HCT116 (cell line): ENCODE measurements at regions not wholly inside any gene's neighbourhood (a gene's known extent, or its start where the extent isn't known, plus 50 kb on each side); places are given as distances from the start of the nearest gene placed in this dataset.

Experiments used
- ATAC-seq: fragments of 200-7000 bp; cut with Tn5 transposase; 2 replicates; pipeline ENCODE4 v1.9.1; 2020; ENCODE audit warnings: mild to moderate bottlenecking, moderate library complexity
- BruUV-seq: library from RNA; stranded (reverse); fragments of 400-500 nt; replicated peaks from 2 replicates; lab custom pipeline; 2021; lab: Mats Ljungman, UMichigan
- CTCF ChIA-PET: fragments of 300-600 bp; sonication (Branson Sonifier 250); formaldehyde crosslinking; loops from one replicate; lab custom pipeline; 2021; ENCODE audit warnings: antibody characterized with exemption; lab: Charles Lee
- POLR2A ChIA-PET: fragments of 300-600, 350-600 bp; sonication (Branson Sonifier 250); formaldehyde crosslinking; loops from one replicate; lab custom pipeline; 2021; ENCODE audit warnings: antibody characterized with exemption; lab: Charles Lee
- RAD21 ChIA-PET, 2 experiments: fragments of 300-600 bp; sonication (Branson Sonifier 250); formaldehyde crosslinking; loops; one replicate each; lab custom pipeline; 2023; ENCODE audit warnings: low total read pairs in 2 of 2; ENCODE audit not compliant: uncharacterized antibody in 2 of 2, unreplicated experiment in 2 of 2, low non-redundant PET in 1 of 2; lab: Charles Lee
- DNase-seq: peaks from one replicate; pipeline ENCODE4 v3.0.0-alpha.2; 2010; ENCODE audit warnings: low read depth, low spot score
- H2AFZ ChIP-seq: fragments of 200-600 bp; shearing (Covaris generic), sonication (generic); 2 replicates; pipeline ENCODE4 v1.6.1; 2017; ENCODE audit warnings: low read depth, mixed run types, mixed read lengths, antibody characterized with exemption, low read length; ENCODE audit not compliant: poor library complexity, severe bottlenecking
- H3K27ac ChIP-seq: 2 replicates; pipeline ENCODE4 v1.5.1; 2012; ENCODE audit warnings: low read depth, low read length
- H3K27me3 ChIP-seq: fragments of 200-600 bp; sonication (generic); 2 replicates; pipeline ENCODE4 v1.6.1; 2016; ENCODE audit warnings: mixed run types, low read length, mixed read lengths; ENCODE audit not compliant: insufficient read depth
- H3K36me3 ChIP-seq, 2 experiments: fragments of 200-500 bp in 1 of 2; fragments of 200-600 bp in 1 of 2; sonication (Bioruptor generic) in 1 of 2; sonication (generic) in 1 of 2; 2 replicates each; pipeline versions ENCODE4 v1.5.1 to v1.6.1; 2014 to 2016; ENCODE audit warnings: low read length in 2 of 2, inconsistent platforms in 1 of 2, mixed read lengths in 1 of 2, mixed run types in 1 of 2; ENCODE audit not compliant: insufficient read depth in 2 of 2, control insufficient read depth in 1 of 2
- H3K4me1 ChIP-seq, 2 experiments: fragments of 200-600 bp in 1 of 2; sonication (generic) in 1 of 2; 2 replicates each; pipeline versions ENCODE4 v1.5.1 to v1.6.1; 2012 to 2017; ENCODE audit warnings: low read length in 2 of 2, inconsistent platforms in 1 of 2, mild to moderate bottlenecking in 1 of 2, mixed read lengths in 1 of 2, mixed run types in 1 of 2, moderate library complexity in 1 of 2; ENCODE audit not compliant: insufficient read depth in 2 of 2, control insufficient read depth in 1 of 2
- H3K4me2 ChIP-seq: fragments of 200-600 bp; sonication (generic); 2 replicates; pipeline ENCODE4 v1.6.1; 2017; ENCODE audit warnings: mixed run types, low read length, mixed read lengths
- H3K4me3 ChIP-seq, 2 experiments: fragments of 200-600 bp in 1 of 2; sonication (generic) in 1 of 2; replicated peaks in 1 of 2; 2 replicates each; pipeline ENCODE4 v1.5.1; 2011 to 2016; ENCODE audit warnings: low read length in 2 of 2, control low read depth in 1 of 2, low read depth in 1 of 2, mild to moderate bottlenecking in 1 of 2, mixed read lengths in 1 of 2, mixed run types in 1 of 2
- H3K79me2 ChIP-seq: fragments of 200-600 bp; sonication (generic); 2 replicates; pipeline ENCODE4 v1.6.1; 2017; ENCODE audit warnings: mild to moderate bottlenecking, mixed run types, low read length, moderate library complexity, mixed read lengths; ENCODE audit not compliant: insufficient read depth
- H3K9ac ChIP-seq: fragments of 200-600 bp; sonication (generic); 2 replicates; pipeline ENCODE4 v1.6.1; 2016; ENCODE audit warnings: low read length, mixed read lengths
- H3K9me2 ChIP-seq: fragments of 200-600 bp; sonication (generic), shearing (Covaris generic); 2 replicates; pipeline ENCODE4 v1.6.1; 2017; ENCODE audit warnings: mixed run types, mild to moderate bottlenecking, moderate library complexity; ENCODE audit not compliant: insufficient read depth
- H3K9me3 ChIP-seq, 2 experiments: fragments of 200-500 bp in 1 of 2; fragments of 200-600 bp in 1 of 2; sonication (Bioruptor generic) in 1 of 2; sonication (generic) in 1 of 2; 2 replicates each; pipeline ENCODE4 v1.6.1; 2014 to 2017; ENCODE audit warnings: low read length in 2 of 2, mixed read lengths in 2 of 2, inconsistent platforms in 1 of 2, low read depth in 1 of 2, mild to moderate bottlenecking in 1 of 2, mixed run types in 1 of 2, moderate library complexity in 1 of 2; ENCODE audit not compliant: control insufficient read depth in 1 of 2, insufficient read depth in 1 of 2
- H4K20me1 ChIP-seq: fragments of 200-600 bp; sonication (generic), shearing (Covaris generic); 2 replicates; pipeline ENCODE4 v1.6.1; 2017; ENCODE audit warnings: mixed run types, mild to moderate bottlenecking, moderate library complexity; ENCODE audit not compliant: insufficient read depth
- CBX3 ChIP-seq: IDR thresholded peaks from 2 replicates; pipeline ENCODE4 v1.6.1; 2012; ENCODE audit warnings: low read depth
- CEBPB ChIP-seq: IDR thresholded peaks from 2 replicates; pipeline ENCODE4 v1.6.1; 2012; ENCODE audit warnings: low read depth
- EGR1 ChIP-seq: IDR thresholded peaks from 2 replicates; pipeline ENCODE4 v1.6.1; 2012; ENCODE audit warnings: low read depth
- JUND ChIP-seq: IDR thresholded peaks from 2 replicates; pipeline ENCODE4 v1.6.1; 2012
- RAD21 ChIP-seq: IDR thresholded peaks from 2 replicates; pipeline ENCODE4 v1.6.1; 2012; ENCODE audit warnings: low read depth, mild to moderate bottlenecking
- SIN3A ChIP-seq: IDR thresholded peaks from 2 replicates; pipeline ENCODE4 v1.6.1; 2012; ENCODE audit warnings: low read depth
- SP1 ChIP-seq: IDR thresholded peaks from 2 replicates; pipeline ENCODE4 v1.6.1; 2012; ENCODE audit warnings: low read depth
- SRF ChIP-seq: IDR thresholded peaks from 2 replicates; pipeline ENCODE4 v1.6.1; 2012; ENCODE audit warnings: low read depth
- ZNF274 ChIP-seq: fragments of 200-500 bp; sonication (Bioruptor generic); IDR thresholded peaks from 2 replicates; pipeline ENCODE4 v1.6.1; 2014; ENCODE audit warnings: mild to moderate bottlenecking, low read depth, low read length, inconsistent platforms
- intact Hi-C: fragments of 100-400 bp; cut with micrococcal nuclease; formaldehyde crosslinking; loops from 2 replicates; pipeline ENCODE4 v1.10.0; 2022
- TF ChIP-seq, protein P1 (sequence below): IDR thresholded peaks from 2 replicates; pipeline ENCODE4 v1.6.1; 2012; ENCODE audit warnings: low read depth
- TF ChIP-seq, protein P2 (sequence below): IDR thresholded peaks from 2 replicates; pipeline ENCODE4 v1.6.1; 2011; ENCODE audit warnings: mild to moderate bottlenecking, low read length, moderate library complexity; ENCODE audit not compliant: insufficient replicate concordance; ENCODE audit errors: extremely low read depth
- TF ChIP-seq, protein P3 (sequence below): IDR thresholded peaks from 2 replicates; pipeline ENCODE4 v1.6.1; 2012

DNA sequence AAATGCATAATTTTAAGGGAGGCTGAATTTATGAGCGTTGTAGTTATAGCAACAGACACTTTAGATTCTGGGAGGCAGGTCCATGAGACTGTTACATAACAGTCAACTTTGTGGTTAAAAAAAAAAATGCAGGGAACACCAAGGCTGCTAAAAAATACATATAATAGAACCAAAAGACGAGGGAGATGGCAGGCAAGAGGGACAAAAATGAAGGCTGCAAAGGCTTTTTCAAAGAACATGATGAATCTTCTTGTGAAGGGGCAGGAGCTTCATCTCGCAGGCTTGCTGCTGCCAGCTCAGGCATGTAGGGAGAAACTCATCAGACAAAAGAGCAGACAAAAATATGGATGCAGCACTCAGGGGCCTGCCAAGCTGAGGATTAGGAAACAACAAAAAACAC, 243.9 kb downstream of the SHQ1 start:
- Histone ChIP-seq H3K27ac (no peak overlapping the region), H4K20me1 (no peaks in the 10 kb centered on the region), H3K4me1 (no peaks in the 10 kb centered on the region), H3K9me2 (no peaks in the 10 kb centered on the region), H3K4me2 (no peak overlapping the region), H3K27me3 (peaks cover 4% of the 10 kb centered on the region; the same call in 1 of the 2 replicates), H3K79me2 (no peaks in the 10 kb centered on the region), H3K4me3 (no peak overlapping the region), H2AFZ (no peak overlapping the region)
- intact Hi-C loops = no loop called here
- ChIA-PET RAD21 (no interaction called here), CTCF (no interaction called here)
- BruUV-seq = no TSS peak
- no peak for DNase-seq
- ATAC-seq = no peak
- TF ChIP-seq EGR1 (no peak), RAD21 (no peak), CBX3 (no peak), SP1 (no peak), SRF (no peak), JUND (no peak), CEBPB (no peak), SIN3A (no peak), ZNF274 (no peak)
- TF ChIP-seq, protein P1, sequence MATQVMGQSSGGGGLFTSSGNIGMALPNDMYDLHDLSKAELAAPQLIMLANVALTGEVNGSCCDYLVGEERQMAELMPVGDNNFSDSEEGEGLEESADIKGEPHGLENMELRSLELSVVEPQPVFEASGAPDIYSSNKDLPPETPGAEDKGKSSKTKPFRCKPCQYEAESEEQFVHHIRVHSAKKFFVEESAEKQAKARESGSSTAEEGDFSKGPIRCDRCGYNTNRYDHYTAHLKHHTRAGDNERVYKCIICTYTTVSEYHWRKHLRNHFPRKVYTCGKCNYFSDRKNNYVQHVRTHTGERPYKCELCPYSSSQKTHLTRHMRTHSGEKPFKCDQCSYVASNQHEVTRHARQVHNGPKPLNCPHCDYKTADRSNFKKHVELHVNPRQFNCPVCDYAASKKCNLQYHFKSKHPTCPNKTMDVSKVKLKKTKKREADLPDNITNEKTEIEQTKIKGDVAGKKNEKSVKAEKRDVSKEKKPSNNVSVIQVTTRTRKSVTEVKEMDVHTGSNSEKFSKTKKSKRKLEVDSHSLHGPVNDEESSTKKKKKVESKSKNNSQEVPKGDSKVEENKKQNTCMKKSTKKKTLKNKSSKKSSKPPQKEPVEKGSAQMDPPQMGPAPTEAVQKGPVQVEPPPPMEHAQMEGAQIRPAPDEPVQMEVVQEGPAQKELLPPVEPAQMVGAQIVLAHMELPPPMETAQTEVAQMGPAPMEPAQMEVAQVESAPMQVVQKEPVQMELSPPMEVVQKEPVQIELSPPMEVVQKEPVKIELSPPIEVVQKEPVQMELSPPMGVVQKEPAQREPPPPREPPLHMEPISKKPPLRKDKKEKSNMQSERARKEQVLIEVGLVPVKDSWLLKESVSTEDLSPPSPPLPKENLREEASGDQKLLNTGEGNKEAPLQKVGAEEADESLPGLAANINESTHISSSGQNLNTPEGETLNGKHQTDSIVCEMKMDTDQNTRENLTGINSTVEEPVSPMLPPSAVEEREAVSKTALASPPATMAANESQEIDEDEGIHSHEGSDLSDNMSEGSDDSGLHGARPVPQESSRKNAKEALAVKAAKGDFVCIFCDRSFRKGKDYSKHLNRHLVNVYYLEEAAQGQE = no peak
- TF ChIP-seq, protein P2, sequence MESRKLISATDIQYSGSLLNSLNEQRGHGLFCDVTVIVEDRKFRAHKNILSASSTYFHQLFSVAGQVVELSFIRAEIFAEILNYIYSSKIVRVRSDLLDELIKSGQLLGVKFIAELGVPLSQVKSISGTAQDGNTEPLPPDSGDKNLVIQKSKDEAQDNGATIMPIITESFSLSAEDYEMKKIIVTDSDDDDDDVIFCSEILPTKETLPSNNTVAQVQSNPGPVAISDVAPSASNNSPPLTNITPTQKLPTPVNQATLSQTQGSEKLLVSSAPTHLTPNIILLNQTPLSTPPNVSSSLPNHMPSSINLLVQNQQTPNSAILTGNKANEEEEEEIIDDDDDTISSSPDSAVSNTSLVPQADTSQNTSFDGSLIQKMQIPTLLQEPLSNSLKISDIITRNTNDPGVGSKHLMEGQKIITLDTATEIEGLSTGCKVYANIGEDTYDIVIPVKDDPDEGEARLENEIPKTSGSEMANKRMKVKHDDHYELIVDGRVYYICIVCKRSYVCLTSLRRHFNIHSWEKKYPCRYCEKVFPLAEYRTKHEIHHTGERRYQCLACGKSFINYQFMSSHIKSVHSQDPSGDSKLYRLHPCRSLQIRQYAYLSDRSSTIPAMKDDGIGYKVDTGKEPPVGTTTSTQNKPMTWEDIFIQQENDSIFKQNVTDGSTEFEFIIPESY = no peak
- TF ChIP-seq, protein P3, sequence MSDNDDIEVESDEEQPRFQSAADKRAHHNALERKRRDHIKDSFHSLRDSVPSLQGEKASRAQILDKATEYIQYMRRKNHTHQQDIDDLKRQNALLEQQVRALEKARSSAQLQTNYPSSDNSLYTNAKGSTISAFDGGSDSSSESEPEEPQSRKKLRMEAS = no peak
- TF ChIP-seq, all 23 proteins: peak for 0
- Histone ChIP-seq H3K36me3 (no peaks in the 10 kb centered on the region), H3K9ac (no peak overlapping the region), H3K9me3 (no peaks in the 10 kb centered on the region)
- POLR2A ChIA-PET = no interaction called here
